Mesothelial cell of epicardium (in vitro differentiated cells): ENCODE measurements at regions not wholly inside any gene's neighbourhood (a gene's known extent, or its start where the extent isn't known, plus 50 kb on each side); places are given as distances from the start of the nearest gene placed in this dataset.

ENCODE experiments used
- DNase-seq, 2 experiments: peaks; one replicate each; pipeline ENCODE4 v3.0.0; 2021; ENCODE audit warnings: low spot score in 2 of 2; ENCODE audit not compliant: unreplicated experiment in 2 of 2
- H3K27ac Mint-ChIP-seq: 2 replicates; pipeline ENCODE4 v1.8.0; 2021; ENCODE audit warnings: mixed read lengths
- H3K27me3 Mint-ChIP-seq: 2 replicates; pipeline ENCODE4 v1.8.0; 2021; ENCODE audit warnings: low read depth, mixed read lengths
- H3K36me3 Mint-ChIP-seq: 2 replicates; pipeline ENCODE4 v1.8.0; 2021; ENCODE audit warnings: mixed read lengths
- H3K4me1 Mint-ChIP-seq: 2 replicates; pipeline ENCODE4 v1.8.0; 2021; ENCODE audit warnings: mixed read lengths
- H3K4me3 Mint-ChIP-seq: 2 replicates; pipeline ENCODE4 v1.8.0; 2021; ENCODE audit warnings: mild to moderate bottlenecking, moderate library complexity, mixed read lengths
- H3K9me3 Mint-ChIP-seq: 2 replicates; pipeline ENCODE4 v1.8.0; 2021; ENCODE audit warnings: mixed read lengths
- CTCF ChIP-seq: fragments of 200-600 bp; sonication (generic); IDR thresholded peaks from one replicate; pipeline ENCODE4 v1.5.0; 2021; ENCODE audit warnings: antibody characterized with exemption; ENCODE audit not compliant: unreplicated experiment

GRCh38 chr4:8940792-8941491 is 69.3 kb upstream of the HMX1 start:
- no peak overlapping the region for H3K27ac Mint-ChIP-seq
- DNase-seq, result no peak
- H3K27me3 Mint-ChIP-seq, result peaks cover 12% of the 10 kb centered on the region
- H3K9me3 Mint-ChIP-seq, result peaks cover 22% of the 10 kb centered on the region
- H3K4me1 Mint-ChIP-seq, result peaks cover 4% of the 10 kb centered on the region
- no peak overlapping the region for H3K4me3 Mint-ChIP-seq
- TF ChIP-seq CTCF, result no peak
- H3K36me3 Mint-ChIP-seq, result no peaks in the 10 kb centered on the region

- Mint-ChIP-seq H3K4me1 (peaks cover 4% of the 10 kb centered on the region), H3K4me3 (peak overlapping the region; percentile 27), H3K36me3 (no peaks in the 10 kb centered on the region), H3K9me3 (peaks cover 30% of the 10 kb centered on the region), H3K27ac (no peak overlapping the region), H3K27me3 (peaks cover 11% of the 10 kb centered on the region)
- TF ChIP-seq CTCF, result no peak
- DNase-seq, result no peak
Observed at GRCh38 chr4:8939840-8940742, 68.5 kb upstream of the HMX1 start.

- H3K27me3 Mint-ChIP-seq, result peaks cover 11% of the 10 kb centered on the region
- H3K4me1 Mint-ChIP-seq, result peaks cover 4% of the 10 kb centered on the region
- H3K27ac Mint-ChIP-seq, result no peak overlapping the region
- H3K36me3 Mint-ChIP-seq, result no peaks in the 10 kb centered on the region
- no peak for DNase-seq
- peak overlapping the region; percentile 27 for H3K4me3 Mint-ChIP-seq
- no peak for TF ChIP-seq CTCF
- peaks cover 36% of the 10 kb centered on the region for H3K9me3 Mint-ChIP-seq
Observed at GRCh38 chr4:8939160-8939839, 67.7 kb upstream of the HMX1 start.

- DNase-seq, result no peak
- H3K9me3 Mint-ChIP-seq, result peaks cover 42% of the 10 kb centered on the region
- H3K4me3 Mint-ChIP-seq, result no peak overlapping the region
- no peak for TF ChIP-seq CTCF
- no peaks in the 10 kb centered on the region for H3K36me3 Mint-ChIP-seq
- H3K4me1 Mint-ChIP-seq, result peaks cover 4% of the 10 kb centered on the region
- no peak overlapping the region for H3K27ac Mint-ChIP-seq
- peaks cover 8% of the 10 kb centered on the region for H3K27me3 Mint-ChIP-seq
Observed at GRCh38 chr4:8938623-8939022, 67.0 kb upstream of the HMX1 start.

GRCh38 chr4:8938137-8938536 is 66.5 kb upstream of the HMX1 start:
- Mint-ChIP-seq H3K27ac (no peak overlapping the region), H3K36me3 (no peaks in the 10 kb centered on the region), H3K9me3 (peaks cover 47% of the 10 kb centered on the region), H3K4me3 (no peak overlapping the region), H3K27me3 (peaks cover 8% of the 10 kb centered on the region), H3K4me1 (peaks cover 4% of the 10 kb centered on the region)
- DNase-seq, result no peak
- no peak for TF ChIP-seq CTCF
